Fibroblast of skin of left quadriceps (primary cell): ENCODE measurements at regions not wholly inside any gene's neighbourhood (a gene's known extent, or its start where the extent isn't known, plus 50 kb on each side); places are given as distances from the start of the nearest gene placed in this dataset.
A peak's percentile ranks its signal among the peaks of the same experiment; 100 is the strongest.

Experiments used
- DNase-seq, 2 experiments: peaks; one replicate each; pipeline ENCODE4 v3.0.0-alpha.2; 2013; ENCODE audit warnings: low read depth in 2 of 2

DNA sequence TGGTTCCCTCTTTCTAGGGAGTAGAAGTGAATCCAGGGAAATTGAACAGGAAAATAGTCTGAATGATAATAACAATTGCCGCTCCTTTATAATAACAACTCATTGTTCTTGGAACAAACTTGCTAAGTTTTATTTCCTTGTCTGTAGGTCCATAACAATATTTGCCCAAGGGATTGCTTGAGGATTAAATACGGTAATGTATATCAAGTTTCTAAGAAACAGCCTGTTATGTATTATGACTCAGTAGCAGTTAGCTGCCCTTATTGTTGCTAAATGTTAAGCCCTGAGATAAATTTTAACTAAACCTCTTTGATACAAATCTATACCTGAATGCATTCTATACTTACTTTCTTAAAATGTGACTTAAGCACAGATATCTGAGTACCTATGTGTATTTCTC lies 215.9 kb upstream of the AADAT start:
- no peak for DNase-seq

GRCh38 chr4:170281027-170281426 lies 191.3 kb upstream of the AADAT start:
- no peak for DNase-seq

DNA sequence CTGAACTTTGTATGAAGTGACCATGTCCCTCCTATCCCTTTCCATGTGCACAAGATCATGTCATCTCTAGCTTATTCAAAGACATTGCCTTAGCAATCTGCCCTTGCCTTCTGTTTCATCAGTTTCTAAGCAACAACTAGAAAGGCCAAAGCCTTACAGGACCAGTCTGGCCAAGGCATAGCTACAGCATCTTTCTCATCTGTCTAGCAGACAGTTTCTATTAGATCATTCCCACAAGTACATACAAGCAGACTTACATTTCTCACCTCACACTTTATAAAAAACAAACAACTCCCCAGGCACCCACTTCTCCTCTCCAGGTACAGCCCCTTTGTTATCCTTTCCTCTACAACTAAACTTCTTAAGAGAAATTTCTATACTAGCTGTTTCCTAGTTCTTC lies 188.7 kb upstream of the AADAT start:
- no peak for DNase-seq

GRCh38 chr4:170274616-170275015 lies 184.9 kb upstream of the AADAT start:
- DNase-seq, result no peak

DNA sequence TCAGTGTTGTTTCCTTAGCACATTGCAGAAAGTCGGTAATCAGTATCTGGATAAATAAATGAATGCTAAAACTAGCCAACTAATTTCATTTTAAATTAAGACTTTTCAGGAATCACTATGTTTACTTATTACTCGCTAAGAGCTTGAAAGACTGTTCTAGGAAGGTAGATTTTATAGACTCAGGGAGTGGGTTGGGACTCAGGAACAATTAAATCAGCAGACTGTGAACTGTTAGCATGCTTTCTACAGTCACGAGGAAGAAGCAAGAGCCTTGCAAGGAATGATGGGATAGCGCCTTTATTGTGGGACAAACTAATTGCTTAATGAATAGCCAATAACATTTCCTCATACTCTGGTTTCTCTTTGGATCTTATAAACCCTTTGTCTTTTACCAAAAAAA lies 183.2 kb upstream of the AADAT start:
- DNase-seq, result no peak

GRCh38 chr4:170271723-170272122 lies 182.0 kb upstream of the AADAT start:
- no peak for DNase-seq

DNA sequence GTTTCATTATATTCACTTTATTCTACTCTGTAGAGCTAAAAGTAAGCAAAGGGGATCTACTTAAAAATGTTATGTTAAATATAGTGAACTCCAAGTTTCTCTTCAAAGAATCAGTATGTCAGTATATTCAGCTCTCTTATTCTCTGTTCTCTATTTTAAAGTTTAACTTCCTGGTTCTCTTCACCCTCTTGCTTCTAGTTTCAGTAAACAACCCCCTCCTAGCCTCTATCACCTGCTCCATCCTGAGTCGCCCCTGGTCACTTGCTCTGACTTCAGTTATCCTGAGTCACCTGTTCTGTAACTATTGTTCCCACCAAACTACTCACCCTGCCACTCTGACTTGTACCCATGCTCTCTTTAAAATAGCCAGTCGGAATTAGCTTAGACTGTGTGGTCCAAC lies 180.9 kb upstream of the AADAT start:
- DNase-seq, result no peak

DNA sequence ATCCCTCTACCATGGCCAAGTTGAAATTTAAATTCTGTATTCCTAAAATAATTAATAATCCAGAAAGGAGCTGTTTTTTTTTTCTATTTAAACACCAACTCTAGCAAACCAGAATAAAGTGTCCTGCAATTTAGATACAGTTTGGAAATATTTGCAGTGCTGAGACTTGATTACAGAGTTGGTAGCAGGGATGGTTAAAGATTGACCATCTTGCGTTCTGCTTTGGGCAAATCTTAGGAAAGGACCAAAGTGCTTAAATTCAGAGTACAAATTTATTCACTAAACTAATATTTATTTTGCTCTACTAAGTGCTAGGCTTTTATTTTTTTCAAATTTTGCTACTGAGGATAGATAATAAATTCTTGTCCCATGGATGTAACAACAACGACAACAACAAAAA lies 180.2 kb upstream of the AADAT start:
- DNase-seq, result no peak

DNA sequence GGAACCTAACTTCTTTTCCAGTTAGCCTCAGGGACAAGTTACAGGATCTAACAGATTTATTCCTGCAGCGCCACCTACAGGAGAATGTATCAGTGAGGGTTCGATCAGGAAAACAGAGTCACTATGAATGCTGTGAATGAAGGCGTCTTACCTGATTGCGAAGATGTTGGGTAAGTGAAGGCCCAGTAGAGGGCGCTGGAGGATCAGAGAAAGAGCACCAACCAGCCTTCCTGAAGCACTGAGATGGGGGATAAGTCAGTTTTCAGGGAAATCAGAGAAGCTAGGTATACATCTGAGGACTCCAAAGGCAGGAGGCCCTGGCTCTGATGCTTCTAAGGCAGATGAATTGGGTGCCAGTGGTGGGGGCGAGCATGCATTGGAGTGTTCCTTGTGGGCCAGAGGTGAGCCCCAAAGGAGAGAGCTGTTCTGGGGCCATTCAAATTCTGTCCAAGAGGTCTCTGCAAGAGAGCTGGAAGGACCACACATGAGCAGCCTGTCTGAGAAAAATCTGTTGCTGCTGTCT lies 169.9 kb upstream of the AADAT start:
- DNase-seq, result peak; percentile 92 to 93

- no peak for DNase-seq
These were observed 167.1 kb upstream of the AADAT start for GRCh38 chr4:170256807-170257206.

DNA sequence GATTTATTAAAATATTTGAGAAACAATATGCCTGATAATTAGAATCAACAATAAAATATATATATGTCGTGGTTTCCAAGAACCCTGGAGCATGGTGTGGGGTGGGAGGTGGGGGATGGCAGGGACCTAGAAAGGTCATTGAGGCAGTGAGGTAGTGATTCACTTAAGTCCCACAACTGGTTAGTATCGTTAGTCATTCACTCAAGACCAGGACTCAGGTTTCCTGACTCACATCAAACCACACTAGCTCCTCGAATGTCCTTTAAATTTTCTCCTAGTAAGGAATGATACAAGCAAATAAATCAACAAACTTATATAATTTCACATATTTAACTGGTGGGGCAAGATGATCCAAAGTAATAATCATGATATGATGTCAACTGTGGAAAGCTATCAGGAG lies 158.8 kb upstream of the AADAT start:
- DNase-seq, result no peak

- DNase-seq, result no peak
These were observed 158.3 kb upstream of the AADAT start for GRCh38 chr4:170248029-170248428.

GRCh38 chr4:170247596-170247995 lies 157.8 kb upstream of the AADAT start:
- DNase-seq, result no peak

- peak in 1 of 2 experiments; percentile 7 for DNase-seq
These were observed 154.0 kb upstream of the AADAT start for GRCh38 chr4:170243662-170244288.

DNA sequence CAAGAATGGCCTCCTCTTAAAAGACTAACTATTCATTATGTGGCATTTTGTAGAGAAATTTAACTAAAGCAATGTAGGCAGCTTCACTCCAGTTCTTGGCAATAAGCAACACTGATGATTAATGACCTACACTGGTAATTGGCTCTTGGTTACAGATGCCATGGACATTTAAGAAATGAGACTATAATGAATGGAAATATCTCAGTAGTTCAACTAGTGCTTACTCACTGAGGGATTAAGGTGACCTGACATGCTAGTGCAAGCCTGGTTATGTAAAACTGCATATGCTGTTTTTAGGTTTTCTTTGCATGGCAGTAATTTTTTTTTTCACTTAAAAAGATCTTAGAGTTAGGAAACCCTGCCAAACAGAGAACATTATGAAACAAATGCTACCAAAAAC lies 152.7 kb upstream of the AADAT start:
- DNase-seq, result peak in 1 of 2 experiments; percentile 4

DNA sequence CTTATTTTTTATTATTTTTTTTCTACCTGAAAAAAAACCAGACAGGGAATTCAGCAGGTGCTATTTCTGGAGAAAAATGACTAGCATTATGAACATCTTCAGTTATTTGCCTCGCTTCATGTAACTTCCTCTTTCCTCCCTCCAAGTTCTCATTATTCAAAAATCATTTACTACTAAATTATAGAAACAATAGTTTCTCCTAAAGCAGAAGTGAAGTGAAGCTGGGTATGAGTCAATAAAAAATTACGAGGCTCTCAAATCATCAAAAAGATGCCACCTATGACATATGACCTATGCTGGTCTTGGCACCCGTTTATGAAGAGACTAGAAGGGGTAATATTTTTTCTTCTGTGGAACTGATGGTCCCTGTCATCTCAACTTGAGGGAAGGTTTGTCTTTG lies 145.0 kb upstream of the AADAT start:
- no peak for DNase-seq

- no peak for DNase-seq
These were observed 141.6 kb upstream of the AADAT start for GRCh38 chr4:170231377-170231776.

- no peak for DNase-seq
These were observed 140.5 kb upstream of the AADAT start for GRCh38 chr4:170230242-170230641.

DNA sequence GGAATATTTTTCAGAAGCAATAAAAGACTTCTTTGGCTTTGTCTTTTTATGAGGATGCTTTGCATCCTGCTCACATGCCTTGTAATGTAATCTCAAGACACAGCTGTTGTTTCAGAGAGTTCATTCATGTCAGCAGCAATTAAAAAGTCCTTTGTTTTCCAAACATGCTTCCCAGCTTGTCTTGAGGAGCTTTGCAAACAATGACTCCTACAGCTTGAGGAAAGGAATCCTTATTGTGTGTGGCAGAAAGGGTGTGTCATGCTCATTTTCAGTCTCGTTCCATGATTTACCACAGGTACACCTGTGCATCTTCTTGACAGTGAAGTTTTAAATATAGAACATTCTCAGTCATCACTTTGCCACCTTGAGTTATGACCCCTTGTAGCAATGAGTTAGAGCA lies 139.2 kb upstream of the AADAT start:
- DNase-seq, result no peak

GRCh38 chr4:170227928-170228327 lies 138.2 kb upstream of the AADAT start:
- no peak for DNase-seq

GRCh38 chr4:170226288-170226687 lies 136.5 kb upstream of the AADAT start:
- no peak for DNase-seq

DNA sequence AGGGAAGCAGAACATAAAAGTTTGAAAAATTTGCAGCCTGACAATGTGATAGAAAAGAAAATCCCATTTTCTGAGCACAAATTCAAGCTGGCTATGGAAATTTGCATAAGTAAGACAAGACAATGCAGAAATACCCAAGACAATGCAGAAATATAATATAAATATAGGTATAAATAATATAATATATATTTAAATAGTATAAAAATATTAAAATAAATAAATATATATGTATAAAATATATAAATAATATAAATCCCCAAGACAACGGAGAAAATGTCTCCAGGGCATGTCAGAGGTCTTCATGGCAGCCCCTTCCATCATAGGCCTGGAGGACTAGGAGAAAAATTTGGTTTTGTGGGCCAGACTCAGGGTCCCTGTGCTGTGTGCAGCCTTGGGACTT lies 125.0 kb upstream of the AADAT start:
- DNase-seq, result no peak

GRCh38 chr4:170214101-170214500 lies 124.3 kb upstream of the AADAT start:
- no peak for DNase-seq

- no peak for DNase-seq
These were observed 113.0 kb upstream of the AADAT start for GRCh38 chr4:170202721-170203120.
